Right renal pelvis (tissue), 4 donors: ENCODE measurements at regions not wholly inside any gene's neighbourhood (a gene's known extent, or its start where the extent isn't known, plus 50 kb on each side); places are given as distances from the start of the nearest gene placed in this dataset.
A peak's percentile ranks its signal among the peaks of the same experiment; 100 is the strongest.

Experiments
- DNase-seq, 4 donors: peaks; one replicate each; pipeline ENCODE4 v3.0.0-alpha.2; 2013; ENCODE audit warnings: low read depth in 4 of 4, low spot score in 3 of 4, missing footprints in 1 of 4

- DNase-seq = peak in 2 of 4 donors; percentile 60 to 62
Observed at GRCh38 chr4:123259676-123260646, 136.6 kb upstream of the SPRY1 start.

- no peak for DNase-seq
Observed at GRCh38 chr4:123260653-123261052, 135.9 kb upstream of the SPRY1 start.

- DNase-seq = no peak
Observed at GRCh38 chr4:123262080-123262479, 134.5 kb upstream of the SPRY1 start.

GRCh38 chr4:123265443-123265842, 131.2 kb upstream of the SPRY1 start:
- no peak for DNase-seq

GRCh38 chr4:123266221-123266620, 130.4 kb upstream of the SPRY1 start:
- DNase-seq = no peak

- no peak for DNase-seq
Observed at GRCh38 chr4:123278755-123279154, 117.8 kb upstream of the SPRY1 start.

GRCh38 chr4:123283371-123283895, 113.2 kb upstream of the SPRY1 start:
- no peak for DNase-seq

GRCh38 chr4:123284168-123284567, 112.4 kb upstream of the SPRY1 start:
- DNase-seq = no peak

GRCh38 chr4:123286903-123287466, 109.6 kb upstream of the SPRY1 start:
- DNase-seq = no peak

- DNase-seq = no peak
Observed at GRCh38 chr4:123288309-123289025, 108.1 kb upstream of the SPRY1 start.

- no peak for DNase-seq
Observed at GRCh38 chr4:123291329-123291728, 105.3 kb upstream of the SPRY1 start.

GRCh38 chr4:123297836-123298235, 98.8 kb upstream of the SPRY1 start:
- DNase-seq = no peak

GRCh38 chr4:123298261-123298660, 98.3 kb upstream of the SPRY1 start:
- DNase-seq = no peak

GRCh38 chr4:123298801-123299200, 97.8 kb upstream of the SPRY1 start:
- DNase-seq = no peak

- DNase-seq = no peak
Observed at GRCh38 chr4:123299212-123299691, 97.3 kb upstream of the SPRY1 start.

GRCh38 chr4:123300222-123301039, 96.2 kb upstream of the SPRY1 start:
- DNase-seq = no peak

GRCh38 chr4:123301923-123302322, 94.7 kb upstream of the SPRY1 start:
- DNase-seq = no peak

- no peak for DNase-seq
Observed at GRCh38 chr4:123304151-123304964, 92.2 kb upstream of the SPRY1 start.

- no peak for DNase-seq
Observed at GRCh38 chr4:123305736-123306135, 90.9 kb upstream of the SPRY1 start.
